HG03280 (cell line): ENCODE measurements at regions not wholly inside any gene's neighbourhood (a gene's known extent, or its start where the extent isn't known, plus 50 kb on each side); places are given as distances from the start of the nearest gene placed in this dataset.

Experiments
- ATAC-seq: cut with Tn5 transposase; IDR thresholded peaks from one replicate; pipeline ENCODE4 v1.9.1; 2021; ENCODE audit warnings: mild to moderate bottlenecking, moderate library complexity; ENCODE audit not compliant: unreplicated experiment

GRCh38 chr9:17967731-17968130, 388.9 kb downstream of the SH3GL2 start:
- no peak for ATAC-seq

GRCh38 chr9:17969232-17969631, 390.4 kb downstream of the SH3GL2 start:
- ATAC-seq, result no peak

GRCh38 chr9:17970277-17970676, 391.4 kb downstream of the SH3GL2 start:
- no peak for ATAC-seq

GRCh38 chr9:17978773-17979172, 399.9 kb downstream of the SH3GL2 start:
- no peak for ATAC-seq

GRCh38 chr9:17986595-17986994, 407.7 kb downstream of the SH3GL2 start:
- ATAC-seq, result no peak

GRCh38 chr9:17987189-17987588, 408.3 kb downstream of the SH3GL2 start:
- ATAC-seq, result no peak

- no peak for ATAC-seq
Observed at GRCh38 chr9:17988489-17988888, 409.6 kb downstream of the SH3GL2 start.

GRCh38 chr9:17990602-17991001, 411.7 kb downstream of the SH3GL2 start:
- ATAC-seq, result no peak

GRCh38 chr9:17993024-17993423, 414.2 kb downstream of the SH3GL2 start:
- ATAC-seq, result no peak

GRCh38 chr9:17994695-17995425, 416.0 kb downstream of the SH3GL2 start:
- no peak for ATAC-seq

- ATAC-seq, result no peak
Observed at GRCh38 chr9:17996728-17997127, 417.9 kb downstream of the SH3GL2 start.

- ATAC-seq, result no peak
Observed at GRCh38 chr9:18002718-18003438, 424.0 kb downstream of the SH3GL2 start.

GRCh38 chr9:18006591-18006990, 427.7 kb downstream of the SH3GL2 start:
- no peak for ATAC-seq

- ATAC-seq, result no peak
Observed at GRCh38 chr9:18007621-18008020, 428.8 kb downstream of the SH3GL2 start.

- no peak for ATAC-seq
Observed at GRCh38 chr9:18009902-18010301, 431.0 kb downstream of the SH3GL2 start.

GRCh38 chr9:18010492-18010891, 431.6 kb downstream of the SH3GL2 start:
- ATAC-seq, result no peak

GRCh38 chr9:18012170-18012569, 433.3 kb downstream of the SH3GL2 start:
- no peak for ATAC-seq

- no peak for ATAC-seq
Observed at GRCh38 chr9:18014556-18014955, 435.7 kb downstream of the SH3GL2 start.

- no peak for ATAC-seq
Observed at GRCh38 chr9:18015116-18015515, 436.2 kb downstream of the SH3GL2 start.

GRCh38 chr9:18017136-18017535, 438.3 kb downstream of the SH3GL2 start:
- ATAC-seq, result no peak

- no peak for ATAC-seq
Observed at GRCh38 chr9:18018221-18018620, 439.4 kb downstream of the SH3GL2 start.

GRCh38 chr9:18018661-18019060, 439.8 kb downstream of the SH3GL2 start:
- ATAC-seq, result no peak
